Astrocyte of the hippocampus (primary cell): ENCODE measurements at regions not wholly inside any gene's neighbourhood (a gene's known extent, or its start where the extent isn't known, plus 50 kb on each side); places are given as distances from the start of the nearest gene placed in this dataset.
"Not testable (repeated sequence)": the region's sequence is repeated elsewhere in the genome, so short reads cannot be mapped to it uniquely, and the experiment has no call there.

ENCODE experiments used
- DNase-seq: peaks from one replicate; pipeline ENCODE4 v3.0.0; 2011; ENCODE audit warnings: low read depth, low spot score

- no peak for DNase-seq
Measured at GRCh38 chr10:53091574-53091973, 319.0 kb upstream of the MBL2 start.

DNA sequence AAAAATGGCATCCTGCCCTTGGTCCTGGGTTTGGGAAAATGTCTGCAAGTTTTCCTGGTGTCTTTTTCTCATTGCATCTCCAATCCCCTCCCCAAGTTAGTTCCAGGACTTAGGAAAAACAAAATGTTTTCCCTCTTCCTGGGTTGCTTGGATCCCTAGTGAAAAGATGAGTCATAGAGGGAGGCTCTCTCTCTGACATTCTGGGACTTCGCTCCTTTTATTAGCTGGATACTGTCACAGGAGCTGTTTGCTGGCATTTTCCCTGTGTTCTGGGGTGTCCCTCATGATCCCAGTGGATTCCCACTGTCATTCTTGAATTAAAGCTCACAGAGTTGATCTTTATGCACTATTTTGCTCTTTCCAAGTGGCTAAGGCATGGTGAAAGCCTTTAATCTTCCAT lies 316.4 kb upstream of the MBL2 start:
- no peak for DNase-seq

DNA sequence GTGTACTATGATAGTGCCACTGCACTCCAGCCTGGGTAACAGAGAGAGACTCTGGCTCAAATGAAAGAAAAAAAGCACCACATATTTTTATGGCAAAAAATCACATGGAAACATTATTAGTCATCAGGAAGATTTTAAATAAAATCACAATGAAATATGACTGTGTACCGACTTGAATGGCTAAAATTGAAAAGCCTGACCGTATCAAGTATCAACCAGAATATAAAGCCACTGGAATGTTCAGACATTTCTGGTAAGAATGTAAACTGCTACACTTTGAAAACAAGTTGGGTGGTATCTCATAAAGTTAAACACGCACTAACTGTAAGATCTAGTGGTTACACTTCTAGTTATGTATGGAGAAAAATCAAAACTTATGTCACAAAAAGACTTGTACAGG lies 306.7 kb upstream of the MBL2 start:
- no peak for DNase-seq

DNA sequence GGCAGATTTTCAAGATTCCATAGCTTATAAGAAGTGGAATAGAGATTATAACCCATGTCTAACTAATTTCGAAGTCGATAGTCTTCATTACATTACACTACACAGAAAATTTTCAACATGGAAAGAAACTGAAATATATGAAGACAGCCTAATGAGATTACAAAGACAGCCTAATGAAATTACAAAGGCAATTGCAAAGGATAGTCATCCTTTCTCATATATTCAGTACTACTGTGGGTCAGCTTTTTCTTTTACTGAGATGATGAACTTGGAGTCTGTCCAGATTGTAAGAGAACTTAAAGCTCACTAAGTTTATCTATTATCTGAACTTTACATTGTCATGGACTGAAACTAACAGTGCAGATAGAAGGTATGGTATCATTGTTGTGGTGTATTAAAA lies 304.4 kb upstream of the MBL2 start:
- DNase-seq: no peak

- no peak for DNase-seq
Measured at GRCh38 chr10:53075469-53075868, 302.9 kb upstream of the MBL2 start.

GRCh38 chr10:53072144-53072543 lies 299.6 kb upstream of the MBL2 start:
- DNase-seq: no peak

DNA sequence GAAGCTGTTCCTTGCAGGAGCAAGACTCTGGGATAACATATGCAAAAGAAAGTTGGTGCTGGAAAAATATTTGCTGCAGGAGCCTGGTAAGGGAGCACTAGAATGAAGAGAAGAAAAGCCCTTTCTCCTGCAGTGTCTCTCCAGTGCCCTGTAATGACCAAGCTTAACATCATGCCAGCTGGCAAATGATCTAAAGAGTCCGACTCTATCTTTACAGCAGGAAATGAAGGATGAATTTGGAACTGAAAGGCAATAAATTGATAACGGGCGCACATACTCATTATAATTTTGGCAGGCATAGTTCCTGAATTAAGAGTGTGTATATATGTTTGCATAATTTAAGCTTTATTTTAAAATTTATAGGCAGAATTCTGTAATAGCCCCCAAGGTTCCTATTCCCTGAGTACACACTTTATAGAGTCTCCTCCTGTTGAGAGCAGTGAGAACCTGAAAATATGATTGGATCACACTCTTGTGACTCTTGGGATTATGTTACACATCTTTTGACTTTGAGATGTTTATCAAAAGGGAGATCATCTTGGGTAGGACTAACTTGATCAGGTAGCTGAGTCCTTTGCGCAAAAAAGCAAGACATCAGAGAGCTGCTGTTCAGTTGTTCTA lies 299.0 kb upstream of the MBL2 start:
- no peak for DNase-seq

GRCh38 chr10:53069013-53069412 lies 296.4 kb upstream of the MBL2 start:
- DNase-seq: no peak

DNA sequence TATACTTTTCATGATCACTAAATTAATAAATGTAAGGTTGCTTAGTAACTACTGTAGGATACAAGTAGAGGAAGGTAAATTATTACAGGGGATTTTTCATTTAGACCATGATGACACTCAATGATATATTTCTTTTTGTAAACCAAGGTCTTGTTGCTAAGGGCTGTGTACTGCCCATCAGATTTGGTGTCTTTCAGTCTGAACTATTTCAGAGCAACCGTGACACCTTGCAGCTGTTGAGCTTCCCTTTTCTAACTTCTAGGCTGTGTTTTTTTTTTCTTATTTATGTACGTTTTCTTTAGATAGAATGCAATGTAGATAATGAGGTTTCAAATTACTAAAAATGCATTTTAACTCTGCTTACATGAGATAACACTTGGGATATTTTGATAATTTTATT lies 292.0 kb upstream of the MBL2 start:
- DNase-seq: no peak

DNA sequence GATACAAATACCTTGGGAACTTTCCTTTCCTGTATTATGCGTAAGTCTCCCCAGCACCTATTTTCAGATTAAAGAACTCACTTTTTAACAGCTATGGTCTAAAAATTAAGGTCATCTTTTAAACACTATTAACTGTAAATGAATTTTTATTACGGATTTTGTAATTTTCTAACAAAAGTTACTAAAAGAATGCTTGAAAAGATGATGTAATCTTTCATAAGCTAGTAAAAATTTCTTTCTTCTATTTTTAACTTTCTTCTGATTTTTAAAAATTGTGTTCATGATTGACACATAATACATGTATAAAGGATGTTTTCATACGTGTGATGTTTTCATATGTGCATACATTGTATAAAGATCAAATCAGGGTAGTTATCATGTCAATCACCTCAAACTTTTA lies 291.2 kb upstream of the MBL2 start:
- DNase-seq: no peak

DNA sequence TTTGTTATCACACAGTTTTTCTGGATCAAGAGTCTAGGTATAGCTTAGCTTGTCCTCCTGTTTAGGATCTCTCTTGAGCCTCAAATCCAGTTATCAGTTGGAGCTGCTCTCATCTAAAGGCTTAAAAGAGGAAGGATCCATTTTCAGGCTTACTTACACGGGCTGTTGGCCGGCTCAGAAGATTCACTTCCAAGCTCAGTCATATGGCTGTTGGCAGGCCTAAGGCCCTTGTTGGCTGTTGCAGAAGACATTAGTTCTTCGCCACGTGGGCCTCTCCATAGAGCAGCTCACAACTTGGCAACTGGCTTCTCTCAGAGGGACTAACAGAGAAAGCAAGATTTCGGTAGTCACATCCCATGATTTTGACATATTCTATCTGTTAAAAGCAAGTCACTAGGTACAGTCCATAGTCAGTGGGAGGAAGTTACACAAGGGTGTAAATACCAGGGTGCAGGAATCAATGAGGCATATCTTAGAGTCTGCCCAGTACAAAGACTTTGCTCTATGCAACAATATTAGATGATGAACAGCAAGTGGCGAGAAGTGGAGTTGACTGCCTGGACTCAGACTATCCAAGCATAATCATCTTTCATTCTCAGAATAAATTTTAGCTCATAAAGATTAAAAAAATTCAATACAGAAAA lies 280.1 kb upstream of the MBL2 start:
- DNase-seq: no peak

DNA sequence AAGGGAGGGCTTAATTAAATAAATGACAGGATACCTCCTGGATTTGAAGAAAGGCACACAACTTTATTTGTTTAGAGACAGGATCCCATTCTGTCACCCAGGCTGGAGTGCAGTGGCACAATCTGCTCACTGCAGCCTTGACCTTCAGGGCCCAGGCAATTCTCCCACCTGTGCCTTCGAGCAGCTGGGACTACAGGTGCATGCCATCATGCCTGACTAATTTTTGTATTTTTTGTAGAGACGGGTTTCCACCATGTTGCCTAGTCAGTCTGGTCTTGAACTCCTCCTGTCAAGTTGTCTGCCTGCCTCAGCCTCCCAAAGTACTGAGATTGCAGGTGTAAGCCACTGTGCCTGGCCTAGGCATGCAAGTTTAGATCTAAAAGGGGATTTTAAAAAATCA lies 272.7 kb upstream of the MBL2 start:
- DNase-seq: no peak

DNA sequence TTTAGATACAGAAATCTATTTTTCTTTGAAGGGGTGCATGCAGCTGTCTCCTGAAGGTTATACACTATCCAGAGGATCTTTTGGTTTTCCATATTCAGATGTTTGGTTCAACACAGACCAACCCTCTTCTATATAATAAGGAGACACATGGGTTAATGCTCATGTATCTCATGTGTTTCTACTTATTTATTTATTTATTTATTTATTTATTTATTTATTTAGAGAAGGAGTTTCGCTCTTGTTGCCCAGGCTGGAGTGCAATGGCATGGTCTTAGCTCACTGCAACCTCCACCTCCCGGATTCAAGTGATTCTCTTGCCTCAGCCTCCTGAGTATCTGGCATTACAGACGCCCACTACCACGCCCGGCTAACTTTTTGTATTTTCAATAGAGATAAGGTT lies 263.2 kb upstream of the MBL2 start:
- DNase-seq: not testable (repeated sequence)

- DNase-seq: no peak
Measured at GRCh38 chr10:53033396-53033795, 260.8 kb upstream of the MBL2 start.

GRCh38 chr10:53029872-53030849 lies 257.6 kb upstream of the MBL2 start:
- not testable (repeated sequence) for DNase-seq

DNA sequence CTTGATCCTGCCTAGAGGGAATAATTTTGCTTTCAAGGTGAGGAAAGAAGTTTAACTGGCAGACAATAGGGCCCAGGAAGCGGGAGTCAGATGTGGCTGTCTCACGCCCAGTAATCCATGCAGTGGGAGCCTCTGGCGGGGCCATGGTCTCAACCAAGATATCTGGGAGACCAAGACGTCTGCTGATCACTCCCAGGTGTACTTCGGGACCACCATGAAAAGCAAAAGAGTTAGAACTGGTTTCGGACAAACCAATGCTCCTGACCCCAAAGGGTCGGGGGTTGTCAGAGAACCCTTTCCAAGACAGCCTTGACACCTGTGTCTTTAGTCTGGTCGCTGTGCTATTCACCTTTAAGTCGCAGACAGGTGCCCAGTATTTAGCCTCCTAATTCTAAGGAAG lies 256.9 kb upstream of the MBL2 start:
- no peak for DNase-seq

DNA sequence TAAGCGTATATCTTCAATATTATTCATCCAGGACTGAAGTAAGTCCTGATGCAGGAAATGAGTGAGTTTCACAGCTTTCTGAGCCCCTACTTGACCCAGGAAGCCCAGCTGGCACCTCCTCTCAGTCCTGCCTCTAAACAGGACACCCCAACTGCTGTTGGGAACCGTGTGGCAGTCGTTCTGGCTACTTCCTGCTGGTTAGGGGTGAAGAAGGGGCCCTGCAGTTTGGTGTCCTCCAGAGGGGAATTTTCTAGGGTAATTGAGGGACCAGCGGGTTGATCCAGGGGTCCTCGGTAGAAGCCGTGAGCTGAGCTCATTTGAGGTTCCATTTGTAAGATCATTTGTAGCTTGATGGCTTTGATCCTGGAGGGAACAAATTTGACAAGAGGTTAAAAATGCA lies 253.2 kb upstream of the MBL2 start:
- not testable (repeated sequence) for DNase-seq

DNA sequence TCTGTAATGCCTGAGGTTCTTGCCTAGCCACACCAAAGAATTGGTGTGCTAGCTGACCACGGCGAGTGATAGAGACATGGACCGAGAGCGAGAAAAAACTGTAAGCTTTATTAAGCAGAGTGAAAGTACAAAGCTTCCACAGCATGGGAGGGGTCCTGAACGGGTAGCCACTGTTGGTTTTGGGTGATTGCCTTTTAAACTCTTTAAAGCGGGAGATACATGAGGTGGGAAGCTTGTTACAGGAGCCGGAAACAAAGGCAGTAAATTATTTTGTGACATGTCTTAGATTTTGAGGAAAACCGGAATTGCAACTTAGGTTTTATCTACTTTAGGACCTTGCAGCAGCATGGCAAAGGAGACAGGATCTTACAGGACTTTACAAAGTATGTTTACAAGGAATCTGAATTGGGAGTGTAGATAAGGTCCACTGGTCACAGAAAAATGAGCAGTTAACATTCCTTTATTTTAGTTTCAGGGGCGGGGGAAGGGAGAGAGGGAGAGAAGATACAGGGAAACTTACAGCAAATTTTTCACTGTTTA lies 252.7 kb upstream of the MBL2 start:
- DNase-seq: no peak

GRCh38 chr10:53023411-53023810 lies 250.8 kb upstream of the MBL2 start:
- no peak for DNase-seq

DNA sequence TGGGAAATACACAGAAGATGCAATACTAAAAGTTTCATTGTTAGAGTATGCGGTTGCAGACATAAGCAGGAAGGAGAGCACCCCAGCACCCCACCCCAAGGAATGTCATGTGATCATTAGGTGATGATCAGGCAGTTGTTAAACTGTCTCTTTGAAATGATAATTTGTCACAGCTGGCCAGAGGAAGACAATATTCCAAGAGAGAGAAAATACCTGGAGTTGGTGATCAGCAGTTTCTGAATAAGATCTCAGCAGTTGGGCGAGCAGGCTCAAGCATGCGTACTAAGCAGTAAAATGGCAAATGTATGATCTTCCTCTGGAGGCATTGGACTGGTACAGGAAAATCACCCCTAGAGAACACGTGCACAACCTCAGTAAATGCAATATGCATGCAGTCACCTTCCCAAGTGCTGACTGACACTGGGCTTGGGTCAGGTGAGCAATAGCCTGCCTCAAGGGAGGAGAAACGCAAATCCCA lies 250.1 kb upstream of the MBL2 start:
- DNase-seq: no peak

DNA sequence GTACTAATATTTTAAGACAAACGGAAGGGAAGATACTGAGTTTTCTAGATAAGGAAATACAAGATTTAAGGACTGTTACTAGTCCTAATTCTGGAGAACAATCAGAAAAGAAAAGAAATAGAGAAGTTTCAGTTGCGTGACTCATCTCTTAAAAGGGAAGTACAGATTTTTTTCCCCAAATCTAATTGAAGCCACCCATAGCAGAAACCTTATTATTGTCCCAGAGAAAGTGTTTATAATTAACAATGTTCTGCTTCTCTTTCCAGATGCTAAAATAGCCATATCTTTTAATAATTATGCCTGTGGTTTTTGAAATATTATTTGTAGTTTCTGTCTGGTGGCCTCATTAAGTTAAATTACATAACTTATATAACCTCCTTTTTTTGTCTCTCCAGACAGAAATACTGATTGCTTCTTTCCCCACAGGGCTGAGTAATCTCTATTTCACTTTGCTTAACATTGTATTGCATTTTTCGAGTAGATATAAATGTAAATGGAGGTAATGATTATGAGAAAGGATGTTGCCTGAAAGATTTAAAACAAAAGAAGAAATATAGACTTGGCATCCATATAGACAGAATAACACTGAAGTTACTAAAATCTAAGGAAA lies 240.7 kb upstream of the MBL2 start:
- DNase-seq: no peak
